Cardiac muscle cell (in vitro differentiated cells and primary cell): ENCODE measurements at regions not wholly inside any gene's neighbourhood (a gene's known extent, or its start where the extent isn't known, plus 50 kb on each side); places are given as distances from the start of the nearest gene placed in this dataset.

Source experiments
- DNase-seq, 2 donors: peaks; one replicate each; pipeline versions ENCODE4 v3.0.0 to v3.0.0-alpha.2; 2010 to 2017; ENCODE audit warnings: low read depth in 1 of 2, low spot score in 1 of 2
- H3K27ac ChIP-seq: fragments of 200-600 bp; sonication (generic); 2 replicates; pipeline ENCODE4 v1.5.1; 2016
- H3K27me3 ChIP-seq: fragments of 200-600 bp; sonication (generic); 2 replicates; pipeline ENCODE4 v1.6.0; 2016; ENCODE audit warnings: control low read depth
- H3K36me3 ChIP-seq: fragments of 200-600 bp; sonication (generic); 2 replicates; pipeline ENCODE4 v1.5.1; 2016; ENCODE audit warnings: control low read depth
- H3K4me1 ChIP-seq: fragments of 200-600 bp; sonication (generic); 2 replicates; pipeline ENCODE4 v1.8.1; 2017; ENCODE audit warnings: low read depth, mild to moderate bottlenecking, mixed run types
- H3K4me3 ChIP-seq: fragments of 200-600 bp; sonication (generic); 2 replicates; pipeline ENCODE4 v1.5.1; 2016; ENCODE audit warnings: mild to moderate bottlenecking
- H3K9me3 ChIP-seq: fragments of 200-600 bp; sonication (generic); 2 replicates; pipeline ENCODE4 v1.5.1; 2017; ENCODE audit warnings: low read depth, mild to moderate bottlenecking, control low read depth
- TF ChIP-seq, protein P1 (sequence below): IDR thresholded peaks from 2 replicates; pipeline ENCODE4 v1.5.1; 2012; ENCODE audit warnings: low read depth, mild to moderate bottlenecking, low read length

DNA sequence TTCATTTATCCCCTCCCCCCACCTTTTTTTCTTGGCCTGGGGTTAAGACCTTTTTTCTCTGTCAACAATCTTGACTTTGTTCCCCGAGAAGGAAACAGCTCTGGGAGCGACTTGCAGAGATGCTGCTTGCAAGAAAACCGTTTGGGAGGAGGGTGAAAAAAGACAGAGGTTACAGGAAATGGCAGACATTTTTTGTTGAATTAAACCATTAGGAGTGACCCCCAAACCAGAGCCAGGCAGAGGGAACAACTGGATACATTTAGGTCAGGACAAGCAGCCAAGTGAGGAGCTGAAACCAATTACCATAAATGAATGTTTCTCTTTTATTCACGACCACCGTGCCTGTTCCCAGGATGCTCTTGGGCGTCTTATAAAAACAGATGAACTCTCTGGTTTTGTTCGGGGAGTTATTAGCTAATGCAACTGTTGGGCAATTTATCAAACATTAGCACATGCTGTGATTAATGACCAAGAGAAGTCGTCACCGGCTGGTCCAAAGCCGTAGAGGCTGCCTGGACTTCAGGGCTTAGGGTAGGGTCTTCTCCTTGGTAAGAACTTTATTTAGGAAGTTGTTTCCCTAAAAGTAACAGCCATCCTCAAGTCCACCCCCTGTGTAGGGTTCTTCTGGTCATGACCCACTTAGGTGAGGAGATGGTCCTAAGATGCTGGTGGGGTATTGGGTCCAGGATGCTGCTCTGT lies 141.0 kb downstream of the FOXD2 start:
- no peaks in the 10 kb centered on the region for H3K4me1 ChIP-seq
- H3K27ac ChIP-seq = no peak overlapping the region
- TF ChIP-seq, protein P1, sequence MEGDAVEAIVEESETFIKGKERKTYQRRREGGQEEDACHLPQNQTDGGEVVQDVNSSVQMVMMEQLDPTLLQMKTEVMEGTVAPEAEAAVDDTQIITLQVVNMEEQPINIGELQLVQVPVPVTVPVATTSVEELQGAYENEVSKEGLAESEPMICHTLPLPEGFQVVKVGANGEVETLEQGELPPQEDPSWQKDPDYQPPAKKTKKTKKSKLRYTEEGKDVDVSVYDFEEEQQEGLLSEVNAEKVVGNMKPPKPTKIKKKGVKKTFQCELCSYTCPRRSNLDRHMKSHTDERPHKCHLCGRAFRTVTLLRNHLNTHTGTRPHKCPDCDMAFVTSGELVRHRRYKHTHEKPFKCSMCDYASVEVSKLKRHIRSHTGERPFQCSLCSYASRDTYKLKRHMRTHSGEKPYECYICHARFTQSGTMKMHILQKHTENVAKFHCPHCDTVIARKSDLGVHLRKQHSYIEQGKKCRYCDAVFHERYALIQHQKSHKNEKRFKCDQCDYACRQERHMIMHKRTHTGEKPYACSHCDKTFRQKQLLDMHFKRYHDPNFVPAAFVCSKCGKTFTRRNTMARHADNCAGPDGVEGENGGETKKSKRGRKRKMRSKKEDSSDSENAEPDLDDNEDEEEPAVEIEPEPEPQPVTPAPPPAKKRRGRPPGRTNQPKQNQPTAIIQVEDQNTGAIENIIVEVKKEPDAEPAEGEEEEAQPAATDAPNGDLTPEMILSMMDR = no peak
- H3K4me3 ChIP-seq = no peak overlapping the region
- peak in 1 of 2 donors; percentile 21 for DNase-seq
- H3K27me3 ChIP-seq = no peaks in the 10 kb centered on the region
- H3K36me3 ChIP-seq = no peaks in the 10 kb centered on the region
- H3K9me3 ChIP-seq = no peaks in the 10 kb centered on the region

GRCh38 chr1:47579809-47580208 lies 142.0 kb downstream of the FOXD2 start:
- no peaks in the 10 kb centered on the region for H3K27me3 ChIP-seq
- no peak for DNase-seq
- TF ChIP-seq, protein P1 = no peak
- no peaks in the 10 kb centered on the region for H3K9me3 ChIP-seq
- H3K4me1 ChIP-seq = no peaks in the 10 kb centered on the region
- no peaks in the 10 kb centered on the region for H3K36me3 ChIP-seq
- no peak overlapping the region for H3K4me3 ChIP-seq
- H3K27ac ChIP-seq = no peak overlapping the region

- H3K4me1 ChIP-seq = no peaks in the 10 kb centered on the region
- H3K27ac ChIP-seq = no peak overlapping the region
- H3K4me3 ChIP-seq = no peak overlapping the region
- no peak for DNase-seq
- no peaks in the 10 kb centered on the region for H3K9me3 ChIP-seq
- H3K27me3 ChIP-seq = no peaks in the 10 kb centered on the region
- H3K36me3 ChIP-seq = no peaks in the 10 kb centered on the region
- TF ChIP-seq, protein P1 = no peak
These were observed 142.7 kb downstream of the FOXD2 start for GRCh38 chr1:47580451-47580995.

- Histone ChIP-seq H3K4me1 (peaks cover 4% of the 10 kb centered on the region), H3K9me3 (no peaks in the 10 kb centered on the region), H3K4me3 (no peak overlapping the region), H3K27me3 (no peaks in the 10 kb centered on the region), H3K27ac (no peak overlapping the region), H3K36me3 (no peaks in the 10 kb centered on the region)
- TF ChIP-seq, protein P1 = no peak
- DNase-seq = no peak
These were observed 145.2 kb downstream of the FOXD2 start for GRCh38 chr1:47582891-47583608.

- Histone ChIP-seq H3K36me3 (no peaks in the 10 kb centered on the region), H3K4me1 (peaks cover 12% of the 10 kb centered on the region), H3K27me3 (no peaks in the 10 kb centered on the region), H3K9me3 (no peaks in the 10 kb centered on the region), H3K27ac (no peak overlapping the region), H3K4me3 (no peak overlapping the region)
- TF ChIP-seq, protein P1 = no peak
- DNase-seq = no peak
These were observed 146.4 kb downstream of the FOXD2 start for GRCh38 chr1:47584249-47584648.
